ENCODE measurements at regions not wholly inside any gene's neighbourhood (a gene's known extent, or its start where the extent isn't known, plus 50 kb on each side); places are given as distances from the start of the nearest gene placed in this dataset.

DNA sequence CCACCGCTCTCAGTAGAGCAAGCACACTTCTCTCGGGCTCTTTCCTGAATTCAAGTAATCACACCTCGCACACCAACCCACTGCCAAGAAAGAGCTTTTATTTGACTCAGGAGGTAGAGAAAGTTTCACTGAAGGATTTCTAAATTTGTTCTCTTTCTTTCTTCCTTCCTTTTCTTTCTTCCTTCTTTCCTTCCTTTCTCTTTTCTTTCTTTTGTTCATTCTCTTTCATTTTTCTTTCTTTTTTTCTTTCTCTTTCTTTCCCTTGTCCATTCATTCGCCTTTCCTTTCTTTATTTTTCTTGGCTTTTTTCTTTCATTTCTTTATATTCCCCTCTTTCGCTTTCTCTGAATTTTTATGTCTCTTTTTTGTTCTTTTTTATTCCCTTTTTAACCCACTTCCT is 300.1 kb downstream of the ENC1 start:
- DNase-seq: no peak

DNA sequence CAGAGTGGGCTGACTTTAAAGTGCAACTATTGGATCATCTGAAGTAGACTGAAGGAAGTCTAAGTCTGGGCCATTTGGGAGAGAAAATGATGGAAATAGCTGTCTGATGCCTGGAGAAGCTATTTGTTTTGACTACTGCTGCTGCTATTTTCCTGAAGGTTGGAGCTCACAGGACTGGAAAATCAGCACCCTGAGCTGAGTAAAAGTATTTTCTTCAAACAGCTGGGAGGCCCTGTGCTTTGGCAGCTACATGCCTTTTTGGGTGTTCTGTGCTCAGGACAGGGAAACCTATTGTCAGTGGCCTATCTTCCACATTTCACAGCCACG is 302.6 kb downstream of the ENC1 start:
- no peak for DNase-seq

DNA sequence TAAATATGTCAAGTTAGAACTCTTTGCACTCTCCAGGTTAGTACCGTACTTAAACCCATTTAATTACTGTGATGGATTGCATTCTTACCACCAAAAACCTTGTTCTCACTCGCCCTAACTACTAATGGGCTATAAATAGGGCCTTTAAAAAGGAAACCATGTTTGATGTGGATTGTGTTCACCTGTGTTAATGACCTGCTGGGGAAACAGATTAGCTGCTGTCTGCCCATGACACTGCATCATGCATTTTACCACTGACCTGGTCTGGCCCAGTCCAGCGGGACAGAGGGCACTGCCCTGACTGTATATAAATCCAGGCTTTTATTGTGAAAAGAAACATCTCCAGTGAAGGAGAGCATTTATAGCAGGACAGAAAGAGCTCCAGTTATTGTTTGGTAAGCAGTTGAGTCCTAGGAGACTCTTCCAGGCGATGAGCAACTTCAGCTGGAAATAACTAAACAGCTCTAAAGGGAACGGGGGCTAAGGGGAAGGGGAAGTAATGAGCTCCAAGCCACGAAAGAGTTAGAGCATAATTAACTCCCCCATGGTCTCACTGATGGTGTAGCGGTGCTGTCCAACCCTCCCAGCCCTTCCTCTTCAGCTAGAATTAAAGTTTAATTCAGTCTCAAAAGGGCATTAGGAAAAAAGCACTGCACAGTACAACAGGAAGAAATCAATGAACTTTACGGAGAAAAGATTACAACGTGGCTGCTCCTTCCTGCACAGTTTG is 303.1 kb downstream of the ENC1 start:
- no peak for DNase-seq

DNA sequence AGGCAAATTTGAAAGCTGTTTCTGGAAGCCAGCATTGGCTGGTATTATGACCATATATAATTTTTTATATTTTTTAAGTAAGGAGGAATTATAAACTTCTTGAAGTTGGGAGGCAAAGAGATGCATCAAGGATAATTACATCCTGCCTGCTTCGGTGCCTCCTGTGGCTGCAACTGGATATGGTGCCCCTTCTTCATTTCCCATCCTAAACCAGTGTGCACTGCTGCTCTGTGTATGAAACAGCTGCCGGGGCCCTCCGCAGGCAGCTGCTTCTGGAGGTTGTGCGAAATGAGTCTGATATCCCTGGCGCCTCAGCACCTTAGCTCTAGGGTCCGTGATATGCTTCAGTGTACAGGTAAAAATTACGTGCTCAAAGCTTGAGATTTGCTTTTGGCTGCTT is 304.2 kb downstream of the ENC1 start:
- DNase-seq: no peak

DNA sequence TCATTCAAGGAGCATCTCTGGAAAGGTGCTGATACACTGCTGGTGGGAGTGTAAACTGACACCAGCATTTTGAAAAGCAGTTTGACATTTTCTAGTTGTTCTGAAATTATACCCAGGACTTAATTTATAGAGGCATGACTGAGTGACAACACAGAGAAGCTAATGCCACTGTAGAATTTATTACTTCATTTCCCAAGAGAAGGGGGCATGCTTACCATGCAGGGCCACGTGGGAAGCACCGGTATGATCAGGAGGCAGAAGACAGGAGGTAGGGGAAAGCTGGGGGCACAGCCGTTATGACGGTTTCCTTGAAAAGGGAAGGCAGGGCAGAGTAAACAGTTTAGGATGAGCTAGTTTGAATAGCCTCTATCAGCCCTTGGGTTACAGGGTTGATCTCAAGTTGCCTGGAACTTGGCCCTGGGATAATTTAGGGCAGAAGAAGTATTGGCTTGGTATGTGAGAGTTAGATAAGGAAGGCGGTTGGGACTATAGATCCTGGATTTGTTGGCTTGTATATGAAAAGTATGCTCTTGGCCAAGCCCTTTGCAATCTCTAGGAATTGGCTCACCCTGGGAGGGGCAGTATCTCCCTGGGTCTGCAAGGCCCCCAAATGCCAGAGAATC is 305.7 kb downstream of the ENC1 start:
- no peak for DNase-seq

DNA sequence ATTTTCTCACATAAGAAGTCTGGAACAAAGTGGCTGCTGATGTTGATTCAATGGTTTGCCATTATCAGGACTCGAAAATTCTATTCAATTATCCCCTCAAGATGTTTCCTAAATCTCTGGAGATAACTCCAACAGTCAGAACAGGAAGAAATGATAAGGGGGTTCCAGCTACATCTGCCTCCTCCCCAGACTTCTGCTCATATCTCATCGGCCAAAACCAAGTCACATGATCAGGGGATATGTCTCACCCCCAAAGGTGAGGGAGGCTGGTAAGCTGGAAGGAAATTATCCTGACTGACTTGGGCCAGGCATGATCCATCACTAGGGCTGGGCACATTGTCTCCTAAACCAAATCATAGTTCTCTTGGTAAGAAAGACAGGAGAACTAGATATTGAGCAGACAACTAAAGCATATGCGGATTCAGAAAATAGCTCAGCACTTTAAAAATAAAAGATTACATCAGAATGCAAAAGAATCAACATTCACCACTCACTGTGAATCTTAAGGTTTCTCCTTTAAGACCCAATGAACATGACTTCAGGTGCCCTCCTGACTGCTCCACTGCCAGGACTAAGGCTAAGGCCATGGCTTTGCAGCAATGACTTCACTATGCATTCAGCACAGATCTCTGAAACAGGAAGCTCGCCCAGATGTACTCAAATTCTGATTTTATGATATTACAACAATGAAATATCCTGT is 306.3 kb downstream of the ENC1 start:
- DNase-seq: no peak

DNA sequence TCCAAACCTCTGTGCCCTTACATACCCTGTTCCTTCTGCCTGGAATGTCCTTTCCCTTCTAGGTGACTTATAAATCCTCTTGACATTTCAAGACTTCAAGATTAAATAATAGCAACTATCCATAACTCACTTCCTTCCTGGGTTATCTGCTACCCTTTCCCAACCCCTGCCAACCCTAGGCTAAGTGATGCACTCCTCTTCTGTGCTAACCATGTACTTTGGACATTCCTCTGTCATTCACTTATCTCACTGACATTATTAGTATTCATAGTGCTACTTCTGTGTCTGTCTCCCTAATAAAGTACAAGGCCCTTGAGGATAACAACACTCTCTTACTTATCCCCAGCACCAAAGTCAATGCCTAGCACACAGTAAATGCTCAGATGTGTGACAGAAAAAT is 307.1 kb downstream of the ENC1 start:
- DNase-seq: no peak

DNA sequence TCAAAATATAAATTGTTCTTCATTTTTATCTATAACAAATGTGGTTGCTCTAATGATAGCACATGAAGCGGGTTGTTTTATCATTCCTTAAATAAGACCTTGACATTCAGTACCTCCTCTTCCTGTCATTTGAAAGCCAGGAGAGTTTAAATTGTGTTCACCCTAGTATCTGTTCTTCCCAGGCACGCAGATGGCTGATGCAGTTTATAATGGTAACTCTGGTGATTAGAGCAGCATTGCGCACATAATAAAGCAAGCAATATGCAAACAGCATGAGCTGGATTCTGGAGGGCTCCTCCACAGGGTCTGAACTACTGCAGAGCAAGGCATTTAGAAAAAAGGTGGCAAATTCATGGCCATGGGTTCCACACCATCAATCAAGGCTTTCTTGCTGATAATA is 307.8 kb downstream of the ENC1 start:
- no peak for DNase-seq

DNA sequence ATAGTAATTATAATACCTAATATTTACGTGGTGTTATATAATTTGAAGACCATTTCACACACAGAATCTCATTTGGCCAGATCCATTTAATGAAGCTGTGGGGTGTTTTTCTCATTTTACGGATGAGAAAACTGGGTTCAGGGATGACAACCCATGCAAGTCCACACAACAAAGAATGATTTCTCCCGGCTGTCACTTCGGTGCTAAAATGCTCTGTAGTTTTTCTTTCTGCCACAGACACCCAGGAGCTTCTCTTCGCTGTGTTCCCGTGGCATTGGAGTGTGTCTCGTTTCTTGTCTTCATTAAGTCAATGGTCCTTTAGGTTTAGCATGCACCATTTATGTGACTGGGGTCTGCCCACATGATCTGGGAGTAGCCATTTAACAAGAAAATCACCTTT is 308.5 kb downstream of the ENC1 start:
- no peak for DNase-seq

DNA sequence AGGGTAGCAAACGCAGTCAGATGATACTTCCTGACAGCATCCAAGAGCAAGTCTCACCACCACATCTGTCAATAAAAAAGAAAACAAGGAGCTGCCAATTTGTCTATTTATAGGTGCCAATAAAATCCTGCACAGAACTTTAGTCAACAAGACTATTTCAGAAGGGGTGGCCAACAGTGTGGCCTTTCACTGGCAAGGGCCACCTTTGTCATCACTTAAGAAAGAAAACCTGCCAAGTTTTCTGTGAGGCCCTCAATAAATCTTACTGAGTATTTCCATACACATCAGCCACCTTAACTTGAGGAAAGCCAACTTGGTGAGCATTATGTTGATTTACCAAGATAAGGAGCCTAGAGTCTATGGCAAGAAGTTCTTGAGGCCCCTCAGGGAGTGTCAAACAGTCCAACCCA is 312.3 kb downstream of the ENC1 start:
- DNase-seq: no peak

DNA sequence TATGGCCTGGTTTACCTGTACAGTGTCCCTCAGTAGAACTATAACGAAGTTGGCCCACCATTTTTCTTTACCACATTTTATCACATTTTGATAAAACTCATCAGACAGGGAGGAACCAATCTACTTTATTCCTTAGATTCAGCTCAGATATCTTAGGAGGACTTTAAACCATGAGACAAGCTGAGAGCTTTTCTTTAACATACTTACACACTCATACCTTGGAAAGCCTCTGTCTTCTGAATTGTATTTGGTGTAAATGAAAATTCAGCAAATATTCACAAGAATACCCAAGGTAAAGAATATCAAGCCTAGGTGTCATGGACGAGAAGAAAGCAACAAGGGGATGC is 313.2 kb downstream of the ENC1 start:
- DNase-seq: no peak

DNA sequence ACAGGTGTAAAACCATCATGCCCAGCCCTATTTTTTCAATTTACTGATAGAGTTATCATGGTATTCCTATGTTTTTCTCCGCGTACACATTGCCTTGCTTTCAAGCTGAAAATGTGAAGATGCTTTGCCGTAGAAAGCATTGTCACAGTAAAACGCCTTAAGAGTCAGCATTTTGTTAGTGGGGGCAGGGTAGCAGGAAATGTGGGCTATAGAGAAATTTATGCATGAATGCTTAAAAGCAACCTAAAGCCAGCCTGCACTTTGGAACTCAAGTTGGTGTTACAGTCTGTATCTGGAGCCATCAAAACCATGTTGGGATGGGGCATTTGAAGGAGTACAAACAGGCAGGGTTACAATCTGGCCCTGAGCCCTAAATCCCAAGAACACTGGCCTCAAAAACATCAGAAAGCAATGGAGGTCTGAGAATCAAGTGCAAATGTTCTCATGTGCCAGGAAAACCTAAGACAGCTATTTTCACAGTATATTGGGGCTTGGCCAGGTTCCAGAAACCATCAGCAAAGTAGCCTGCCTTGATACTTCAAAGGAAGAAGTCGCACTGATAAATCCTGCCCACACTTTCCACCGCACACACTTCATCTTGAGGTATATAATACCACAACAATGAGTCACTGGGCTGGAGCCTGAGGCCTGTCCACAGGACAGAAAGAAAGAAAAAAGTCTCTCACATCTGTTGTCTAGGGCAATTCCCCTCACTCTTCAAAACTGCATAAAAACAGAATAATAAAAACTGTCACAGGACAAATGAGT is 313.8 kb downstream of the ENC1 start:
- peak; percentile 99 for DNase-seq

DNA sequence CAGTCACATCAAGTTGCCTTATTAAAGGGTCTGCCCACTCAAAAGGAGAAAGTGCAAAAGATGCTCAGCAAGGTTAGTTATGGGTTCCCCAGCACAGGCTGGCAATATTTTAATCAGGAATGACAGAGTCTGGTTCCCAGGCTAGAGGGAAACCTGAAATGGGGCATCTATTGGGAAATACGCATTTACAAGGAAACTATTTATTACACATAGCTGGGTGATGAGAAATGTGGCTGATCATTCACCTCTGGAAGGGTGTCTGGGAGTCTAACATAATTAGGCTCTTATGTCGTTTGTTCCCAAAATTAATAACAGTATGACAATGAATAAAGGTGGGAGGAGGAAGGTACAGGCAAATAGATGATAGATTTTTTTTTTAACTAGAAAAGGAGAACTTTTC is 314.7 kb downstream of the ENC1 start:
- DNase-seq: peak; percentile 39

DNA sequence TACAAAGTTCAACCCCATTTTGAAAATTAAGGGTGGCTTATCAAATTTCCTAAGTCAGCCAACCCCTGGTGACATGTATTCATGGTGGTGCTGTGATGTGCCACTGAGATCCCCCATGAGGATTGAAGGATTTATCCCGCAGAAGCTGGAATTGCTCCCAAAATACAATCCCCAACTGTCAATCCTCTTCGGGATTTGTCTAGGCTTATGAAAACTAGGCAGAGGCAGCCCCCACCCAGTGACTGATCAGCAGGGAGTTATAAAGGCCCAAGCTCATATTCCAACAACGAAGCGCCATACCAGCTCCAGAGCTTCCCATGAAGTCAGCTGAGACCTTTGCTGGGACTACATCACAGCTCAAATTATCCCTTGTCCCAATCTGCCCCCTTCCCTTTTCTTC is 316.0 kb downstream of the ENC1 start:
- no peak for DNase-seq

DNA sequence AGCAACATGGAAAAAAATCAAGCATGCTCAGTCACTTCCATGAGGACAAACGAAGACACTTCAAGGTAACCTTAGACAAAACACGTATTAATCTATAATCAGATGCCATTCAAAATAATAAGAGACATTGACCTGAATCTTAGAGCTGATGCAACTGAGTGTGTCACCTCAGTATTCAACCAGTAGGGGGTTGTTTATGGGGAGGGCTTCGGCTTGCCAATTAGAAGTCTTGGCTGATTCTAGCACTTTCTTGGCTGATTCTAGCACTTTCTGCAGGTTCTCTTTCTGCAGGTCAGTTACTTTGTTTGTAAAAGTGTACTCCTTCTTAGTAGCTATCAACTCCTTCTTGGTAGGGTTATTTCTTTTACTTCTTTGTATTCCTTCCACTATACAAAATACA is 317.6 kb downstream of the ENC1 start:
- no peak for DNase-seq

DNA sequence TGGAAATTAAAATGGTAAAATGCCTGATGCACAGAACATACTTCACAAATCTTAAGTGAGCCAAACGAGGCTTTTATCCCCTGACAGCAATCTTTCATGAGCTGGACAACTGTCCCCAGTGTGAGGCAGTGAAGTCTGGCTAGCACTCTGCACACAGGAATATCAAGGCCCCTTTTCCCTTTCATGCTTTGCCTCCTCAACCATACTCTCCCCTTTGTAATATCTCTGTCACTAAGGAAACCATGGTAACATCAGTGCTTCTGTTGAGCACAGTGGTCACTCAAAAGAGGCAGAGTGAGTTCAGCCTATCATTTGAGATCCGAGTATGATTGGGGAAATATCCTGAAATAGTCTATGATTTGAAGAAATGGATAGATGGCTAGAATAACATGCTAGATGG is 318.3 kb downstream of the ENC1 start:
- no peak for DNase-seq

DNA sequence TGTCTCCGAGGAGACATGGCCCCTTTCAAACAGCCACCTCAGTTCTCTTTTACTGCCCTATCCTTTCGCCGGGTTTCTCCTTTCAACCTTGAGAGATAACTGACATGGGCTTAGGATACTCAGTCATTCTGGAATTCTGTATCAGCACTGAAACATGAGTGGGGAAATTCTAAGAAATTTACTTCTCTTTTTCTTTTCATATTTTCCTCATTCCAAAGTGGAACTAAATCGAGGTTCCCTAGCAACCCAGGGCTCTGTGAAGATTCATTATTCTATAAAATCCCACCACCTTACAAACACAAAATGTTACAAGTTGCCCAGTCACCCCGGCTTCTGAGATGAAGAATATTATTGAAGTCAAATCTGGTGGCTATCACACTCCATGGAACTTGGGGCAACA is 319.2 kb downstream of the ENC1 start:
- DNase-seq: no peak

DNA sequence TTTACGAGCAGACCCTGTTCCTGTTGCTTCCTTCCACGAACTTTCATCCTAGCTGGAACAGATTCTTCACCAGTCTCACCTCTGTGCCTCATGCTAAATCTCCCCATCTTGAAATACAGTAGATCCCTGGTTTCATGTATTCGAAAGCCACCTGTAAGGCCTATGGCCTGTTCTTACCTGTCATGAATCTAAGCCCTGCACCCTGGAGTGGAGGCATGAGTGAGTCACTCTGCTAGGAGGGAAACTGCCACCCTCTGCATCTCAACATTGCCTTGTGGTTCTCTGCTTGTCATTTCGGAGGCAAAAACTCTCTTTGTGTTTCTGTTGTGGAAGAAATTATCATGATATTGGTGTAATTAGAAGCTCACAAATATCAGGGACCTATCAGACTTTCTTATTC is 320.0 kb downstream of the ENC1 start:
- DNase-seq: no peak

DNA sequence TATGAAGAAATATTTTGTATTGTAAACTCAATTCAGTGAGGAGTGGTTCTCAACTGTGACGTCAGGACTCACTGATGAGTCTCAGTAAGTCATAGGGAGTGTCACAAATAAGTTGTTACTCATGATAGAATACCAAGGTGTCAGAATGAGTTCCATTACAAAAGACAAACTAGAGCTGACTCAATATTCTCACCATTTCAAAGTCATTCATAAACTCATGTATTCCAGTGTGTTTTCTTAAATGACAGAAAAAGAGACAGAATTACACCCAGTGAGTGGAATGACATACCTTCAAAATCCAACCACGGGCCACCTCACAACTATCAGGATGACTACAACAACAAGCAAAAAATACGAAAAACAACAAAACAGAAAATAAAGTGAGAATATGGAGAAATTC is 321.5 kb downstream of the ENC1 start:
- DNase-seq: peak; percentile 25

DNA sequence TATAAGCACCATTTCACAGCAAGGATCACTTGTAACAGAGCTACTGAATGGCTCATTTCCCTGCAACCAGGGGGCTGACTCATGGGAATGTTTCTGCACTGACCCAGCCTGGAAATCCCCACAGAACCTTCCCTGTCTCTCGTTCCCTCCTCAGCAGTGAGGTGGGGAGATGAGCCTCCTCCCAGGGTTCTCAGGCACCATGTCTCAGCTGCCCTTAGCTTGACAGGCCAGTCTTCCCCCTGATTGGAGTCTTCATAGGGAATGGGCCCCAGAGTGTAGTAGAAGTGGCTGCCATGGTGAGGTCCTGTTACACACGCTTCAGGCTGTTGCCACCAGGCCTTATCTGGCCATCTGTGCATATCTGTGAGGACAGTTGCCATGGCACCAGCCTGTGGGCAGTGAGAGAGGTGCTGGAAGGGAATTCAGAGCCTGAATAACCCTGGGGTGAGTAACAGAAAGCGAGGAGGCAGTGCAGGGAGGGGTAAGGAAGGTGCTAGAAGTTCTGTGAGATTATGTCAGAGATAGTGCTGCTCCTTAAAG is 324.4 kb downstream of the ENC1 start:
- peak; percentile 94 for DNase-seq

DNA sequence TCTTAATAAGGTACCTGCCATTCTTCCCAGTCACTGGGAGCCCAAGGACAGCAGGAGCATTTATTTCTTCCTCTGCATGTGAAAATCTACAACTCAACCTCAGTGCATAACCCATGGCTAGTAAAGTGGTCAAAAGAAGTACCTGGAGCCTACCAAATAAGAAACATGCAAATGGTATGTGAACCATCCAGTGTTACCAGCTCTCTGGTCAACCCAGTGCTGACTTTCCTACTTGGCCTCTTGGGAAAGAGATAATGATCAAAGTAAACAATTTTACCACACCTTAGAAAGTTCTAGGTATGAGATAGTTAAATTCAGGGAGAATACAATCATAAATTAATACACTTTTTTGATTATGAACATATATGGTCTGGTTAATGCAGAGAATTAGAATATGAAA is 325.6 kb downstream of the ENC1 start:
- no peak for DNase-seq

DNA sequence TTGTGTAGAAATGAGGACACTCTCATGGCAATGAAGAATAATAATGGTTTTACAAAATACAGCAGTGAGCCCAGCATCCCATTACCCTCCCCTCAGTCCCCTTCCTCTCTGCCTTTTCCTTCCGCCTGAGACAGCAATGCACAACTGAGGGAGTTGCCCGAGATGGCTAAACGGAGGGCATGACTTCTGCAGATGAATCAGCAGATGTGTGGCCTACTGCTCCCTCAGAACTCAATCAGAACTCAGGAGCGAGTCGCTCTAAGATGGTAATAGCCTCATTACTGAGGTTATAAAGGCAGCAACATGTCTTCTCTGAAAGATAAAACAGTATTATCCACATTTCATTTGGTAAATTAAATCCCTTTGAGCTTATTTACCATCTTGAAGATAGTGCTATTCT is 326.6 kb downstream of the ENC1 start:
- DNase-seq: no peak

DNA sequence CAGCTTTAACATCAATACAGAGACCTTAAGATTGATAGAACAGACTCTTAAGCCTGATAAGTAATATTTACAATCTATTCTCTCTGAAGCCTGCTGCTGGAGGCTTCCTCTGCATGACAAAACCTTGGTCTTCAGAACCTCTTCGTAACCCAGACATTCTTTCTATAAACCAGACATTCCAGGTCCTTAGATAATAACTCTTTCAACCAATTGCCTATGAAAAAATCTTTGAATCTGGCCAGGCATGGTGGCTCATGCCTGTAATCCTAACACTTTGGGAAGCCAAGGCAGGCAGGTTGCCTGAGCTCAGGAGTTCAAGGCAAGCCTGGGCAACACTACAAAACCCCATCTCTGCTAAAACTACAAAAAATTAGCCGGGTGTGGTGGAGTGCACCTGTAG is 327.8 kb downstream of the ENC1 start:
- peak; percentile 80 for DNase-seq
